ENCODE measurements at regions not wholly inside any gene's neighbourhood (a gene's known extent, or its start where the extent isn't known, plus 50 kb on each side); places are given as distances from the start of the nearest gene placed in this dataset.

GRCh38 chr3:56869157-56869889, 67.6 kb upstream of the ARHGEF3 start:
- TF ChIP-seq CTCF (IDR thresholded peaks at IDR 0.05; ENCODE audit: control extremely low read depth in 1 of 3, insufficient read depth in 1 of 3, low read depth in 1 of 3, low read length in 3 of 3) = no peak
- TF ChIP-seq GABPA (IDR thresholded peaks at IDR 0.05; ENCODE audit: borderline replicate concordance, insufficient read depth, low read length) = no peak
- TF ChIP-seq ASH2L (IDR thresholded peaks at IDR 0.05; ENCODE audit: low read length) = no peak
- no peak for TF ChIP-seq YY1 (IDR thresholded peaks at IDR 0.05; ENCODE audit: low read depth, low read length)
- no peak for TF ChIP-seq JUN (IDR thresholded peaks at IDR 0.05; ENCODE audit: low read depth, low read length)
- TF ChIP-seq SIN3A (conservative IDR thresholded peaks at IDR 0.05 in 1 of 2, IDR thresholded peaks at IDR 0.05 in 1 of 2; ENCODE audit: low read depth in 1 of 2, low read length in 2 of 2) = no peak
- TF ChIP-seq CEBPB (IDR thresholded peaks at IDR 0.05; ENCODE audit: low read depth, low read length) = no peak
- TF ChIP-seq, protein P1, sequence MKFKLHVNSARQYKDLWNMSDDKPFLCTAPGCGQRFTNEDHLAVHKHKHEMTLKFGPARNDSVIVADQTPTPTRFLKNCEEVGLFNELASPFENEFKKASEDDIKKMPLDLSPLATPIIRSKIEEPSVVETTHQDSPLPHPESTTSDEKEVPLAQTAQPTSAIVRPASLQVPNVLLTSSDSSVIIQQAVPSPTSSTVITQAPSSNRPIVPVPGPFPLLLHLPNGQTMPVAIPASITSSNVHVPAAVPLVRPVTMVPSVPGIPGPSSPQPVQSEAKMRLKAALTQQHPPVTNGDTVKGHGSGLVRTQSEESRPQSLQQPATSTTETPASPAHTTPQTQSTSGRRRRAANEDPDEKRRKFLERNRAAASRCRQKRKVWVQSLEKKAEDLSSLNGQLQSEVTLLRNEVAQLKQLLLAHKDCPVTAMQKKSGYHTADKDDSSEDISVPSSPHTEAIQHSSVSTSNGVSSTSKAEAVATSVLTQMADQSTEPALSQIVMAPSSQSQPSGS (IDR thresholded peaks at IDR 0.05; ENCODE audit: low read length) = no peak
- no peak for TF ChIP-seq TCF12 (IDR thresholded peaks at IDR 0.05; ENCODE audit: low read depth, low read length)
